DMS 273 (cell line): ENCODE measurements at regions not wholly inside any gene's neighbourhood (a gene's known extent, or its start where the extent isn't known, plus 50 kb on each side); places are given as distances from the start of the nearest gene placed in this dataset.

ENCODE experiments used
- DNase-seq: peaks from one replicate; lab custom pipeline; 2025; ENCODE audit not compliant: unreplicated experiment; lab: John Stamatoyannopoulos, UW

DNA sequence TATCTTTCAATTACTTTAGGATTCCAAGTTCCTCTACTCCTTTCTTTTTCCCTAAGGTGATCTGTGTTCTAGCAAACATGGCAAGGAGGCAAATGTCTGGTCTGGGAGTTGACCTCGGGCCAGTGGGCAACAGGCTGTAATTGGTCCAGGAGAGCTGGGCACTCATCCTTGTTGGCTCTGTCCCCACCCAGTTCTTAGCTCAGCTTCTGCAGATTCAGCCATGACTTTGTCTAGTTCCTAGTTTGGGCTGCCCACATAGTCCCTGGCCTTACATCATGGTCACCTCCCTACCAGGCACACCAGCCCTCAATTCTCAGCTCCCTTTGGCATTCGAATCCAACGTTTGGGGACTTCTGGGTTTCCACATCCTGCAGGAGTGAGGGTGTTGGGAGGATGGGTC, 92.1 kb upstream of the DAP start:
- no peak for DNase-seq

DNA sequence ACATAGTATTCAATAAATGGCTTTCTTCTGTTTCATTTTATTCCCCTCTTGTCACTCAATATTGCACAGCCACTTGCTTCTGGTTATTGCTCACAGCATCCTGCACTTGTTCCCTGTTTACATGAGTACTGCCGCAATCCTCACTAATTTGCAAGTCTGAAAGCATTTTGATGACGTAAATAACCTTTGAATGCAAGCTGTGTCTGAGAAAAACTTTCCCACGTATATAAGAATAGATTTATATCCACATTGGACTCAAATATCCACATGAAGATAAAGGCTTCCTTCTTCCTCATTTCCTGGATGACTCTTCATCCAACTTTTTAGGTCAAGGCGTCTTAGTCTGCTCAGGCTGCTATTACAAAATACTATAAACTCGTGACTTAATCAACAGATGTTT, 88.2 kb upstream of the DAP start:
- no peak for DNase-seq

DNA sequence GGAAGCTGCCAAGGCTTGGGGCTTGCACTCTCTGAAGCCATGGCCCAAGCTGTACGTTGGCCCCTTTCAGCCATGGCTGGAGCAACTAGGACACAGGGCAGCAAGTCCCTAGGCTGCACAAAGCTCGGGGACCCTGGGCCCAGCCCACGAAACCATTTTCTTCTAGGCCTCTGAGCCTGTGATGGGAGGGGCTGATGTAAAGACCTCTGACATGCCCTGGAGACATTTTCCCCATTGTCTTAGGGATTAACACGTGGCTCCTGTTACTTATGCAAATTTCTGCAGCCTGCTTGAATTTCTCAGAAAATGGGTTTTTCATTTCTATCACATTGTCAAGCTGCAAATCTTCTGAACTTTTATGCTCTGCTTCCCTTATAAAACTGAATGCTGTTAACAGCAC, 83.0 kb upstream of the DAP start:
- DNase-seq: no peak

DNA sequence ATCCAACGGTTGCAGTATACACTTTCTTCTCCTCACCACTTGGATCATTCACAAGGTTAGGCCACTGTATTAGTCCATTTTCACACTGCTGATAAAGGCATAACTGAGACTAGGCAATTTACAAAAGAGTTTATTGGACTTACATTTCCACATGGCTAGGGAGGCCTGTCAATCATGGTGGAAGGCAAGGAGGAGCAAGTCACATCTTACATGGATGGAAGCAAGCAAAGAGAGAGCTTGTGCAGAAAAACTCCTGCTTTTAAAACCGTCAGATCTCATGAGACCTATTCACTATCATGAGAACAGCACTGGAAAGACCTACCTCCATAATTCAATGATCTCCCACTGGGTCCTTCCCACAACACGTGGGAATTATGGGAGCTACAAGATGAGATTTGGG, 81.8 kb upstream of the DAP start:
- no peak for DNase-seq

DNA sequence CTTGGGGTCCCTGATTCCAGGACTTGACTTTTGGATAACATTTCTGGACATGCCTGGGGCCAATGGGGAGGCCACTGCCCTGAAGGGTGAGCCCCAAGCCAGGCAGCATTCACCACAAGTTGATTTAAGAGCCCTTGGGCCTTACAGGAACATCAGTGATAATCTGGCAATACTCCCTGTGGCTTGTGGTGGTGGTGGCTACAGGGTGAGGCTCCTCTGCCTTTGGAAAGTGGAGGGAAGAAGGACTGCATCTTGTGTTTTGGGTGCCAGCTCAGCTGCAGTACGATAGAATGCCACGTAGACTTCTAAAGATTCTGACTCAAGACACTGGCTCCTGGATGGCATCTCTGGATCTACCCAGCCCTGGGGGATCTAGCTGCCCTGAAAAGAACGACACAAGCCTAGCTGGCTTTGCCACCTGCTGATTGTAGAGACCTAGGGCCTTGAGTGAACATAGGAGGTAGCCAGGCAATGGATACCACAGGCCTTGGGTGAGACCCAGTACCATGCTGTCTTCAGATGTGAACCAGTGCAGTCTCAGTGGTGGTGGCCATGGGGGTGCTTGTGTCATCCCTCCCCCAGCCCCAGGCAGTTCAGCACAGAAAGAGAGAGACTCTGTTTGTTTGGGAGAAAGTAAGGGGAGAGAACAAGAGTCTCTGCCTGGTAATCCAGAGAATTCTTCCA, 79.0 kb upstream of the DAP start:
- DNase-seq: no peak

DNA sequence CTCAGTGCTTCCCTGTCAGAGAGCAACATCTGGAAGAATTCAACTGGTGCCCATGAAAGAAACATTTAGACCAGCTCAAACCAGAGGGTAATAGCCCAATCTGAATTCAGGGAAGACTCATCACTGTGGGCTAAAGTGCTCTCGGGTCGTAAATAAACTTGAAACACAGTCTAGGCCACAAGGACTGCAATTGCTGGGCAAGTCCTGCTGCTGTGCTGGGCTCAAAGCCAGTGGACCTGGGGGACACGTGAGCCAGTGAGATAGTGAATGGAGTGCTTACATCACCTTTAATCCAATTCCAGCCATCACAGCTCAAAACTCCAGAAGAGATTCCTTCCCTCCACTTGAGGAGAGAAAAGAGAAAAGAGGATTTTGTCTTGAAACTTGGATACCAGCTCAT, 78.1 kb upstream of the DAP start:
- no peak for DNase-seq

DNA sequence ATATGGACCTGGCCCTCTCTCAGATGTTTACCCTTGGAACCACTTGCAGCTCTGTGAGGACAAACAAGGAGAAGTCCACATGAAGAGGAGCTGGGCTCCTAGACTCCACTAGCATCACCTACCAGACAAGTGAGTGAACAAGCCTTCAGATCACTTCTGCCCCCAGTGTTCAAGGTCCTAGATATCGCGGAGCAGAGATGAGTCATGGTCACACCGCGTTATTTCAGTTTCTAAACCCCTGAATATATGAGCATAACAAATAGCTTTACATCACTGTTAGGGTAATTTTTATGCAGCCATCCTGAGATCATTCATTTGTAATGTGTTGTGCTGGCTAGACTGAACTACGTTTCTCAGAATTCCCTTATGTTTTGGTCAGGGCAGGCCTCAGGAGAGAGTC, 77.0 kb upstream of the DAP start:
- no peak for DNase-seq

DNA sequence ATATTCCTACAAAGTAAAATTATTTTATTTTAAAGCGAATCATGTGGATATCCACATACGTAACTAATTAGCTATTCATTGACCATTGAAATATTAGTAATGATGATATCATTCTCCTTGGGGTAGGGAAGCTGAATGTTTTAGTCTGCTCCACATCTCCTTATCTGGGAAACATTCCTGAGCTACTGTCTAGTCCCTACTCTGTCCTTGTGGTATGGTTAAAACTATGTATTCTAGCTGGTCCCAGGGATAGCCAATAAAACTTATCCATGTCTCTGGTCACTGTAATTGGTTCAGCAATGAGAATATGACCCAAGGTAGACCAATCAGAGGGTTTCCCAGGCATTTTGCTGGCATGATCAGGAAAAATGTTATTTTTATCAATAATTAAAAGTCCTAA, 76.0 kb upstream of the DAP start:
- DNase-seq: no peak

DNA sequence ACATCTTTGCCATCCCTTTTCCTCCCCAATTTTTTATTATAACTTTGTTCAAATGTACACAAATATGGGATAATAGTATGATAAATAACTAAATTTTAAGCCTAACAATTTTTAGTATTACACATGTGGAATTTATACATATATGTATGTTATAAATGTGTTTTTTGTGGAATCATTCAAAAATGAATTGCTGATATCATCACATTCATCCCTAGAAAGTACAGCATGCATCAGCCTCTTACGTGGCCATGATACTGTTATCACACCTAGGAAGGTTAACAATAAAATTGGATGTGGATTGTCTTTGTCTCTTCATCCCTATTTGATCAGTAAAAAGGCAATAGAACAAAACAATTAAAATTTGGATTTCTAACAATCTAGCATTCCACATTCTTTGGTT, 73.7 kb upstream of the DAP start:
- DNase-seq: no peak

DNA sequence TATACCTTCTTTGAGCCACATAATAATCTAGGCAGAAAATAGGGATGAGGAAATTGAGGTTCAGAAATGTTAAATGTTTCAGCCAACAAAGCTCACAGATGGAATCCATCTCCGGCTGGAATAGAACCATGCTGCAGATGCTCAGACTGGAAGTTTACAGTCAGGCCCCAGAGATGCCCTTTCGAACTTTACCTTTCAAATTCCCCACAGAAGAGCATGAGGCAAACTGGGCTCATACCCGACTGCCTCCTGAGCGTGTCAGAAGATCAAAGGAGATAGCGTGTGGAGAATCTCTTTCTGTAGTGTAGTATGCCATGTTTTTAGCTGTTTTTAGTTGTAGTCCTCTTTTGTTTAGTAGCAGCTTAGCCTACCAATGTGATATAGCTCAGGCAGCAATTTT, 72.0 kb upstream of the DAP start:
- DNase-seq: no peak

DNA sequence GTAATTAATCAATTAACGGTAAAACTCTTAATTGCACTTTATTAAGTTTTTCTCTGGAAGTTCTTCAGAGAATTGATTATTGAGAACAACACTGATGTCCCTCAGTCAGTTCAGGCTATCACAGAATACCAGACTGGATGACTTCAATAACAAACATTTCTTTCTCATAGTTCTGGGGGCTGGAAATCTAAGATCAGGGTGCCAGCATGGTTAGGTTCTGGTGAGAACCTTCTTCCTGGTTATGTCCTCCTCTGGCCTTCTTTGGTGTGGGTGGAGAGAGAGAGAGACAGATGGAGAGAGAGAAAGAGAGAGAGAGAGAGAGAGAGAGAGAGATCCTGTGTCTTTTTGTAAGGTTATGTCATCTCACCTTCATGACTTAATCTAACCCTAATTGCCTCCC, 71.4 kb upstream of the DAP start:
- no peak for DNase-seq

DNA sequence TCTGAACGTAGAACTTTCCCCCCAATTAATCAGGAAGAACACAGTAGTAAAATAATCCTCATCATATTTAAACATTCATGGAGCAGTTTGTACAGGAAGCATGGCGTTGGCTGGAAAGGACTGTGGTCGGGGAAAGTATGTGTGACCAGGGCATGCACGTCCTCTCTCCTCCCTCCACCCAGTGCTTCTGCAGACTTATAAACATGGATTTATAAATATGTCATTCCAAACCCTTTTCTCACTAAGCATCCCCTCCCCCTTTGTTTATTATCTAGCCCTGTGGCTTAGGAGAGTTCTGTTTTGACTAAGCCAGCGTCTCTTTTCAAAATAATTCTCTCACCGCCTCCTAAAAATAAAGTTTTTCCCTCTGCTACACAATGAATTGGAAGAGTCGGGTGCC, 70.4 kb upstream of the DAP start:
- no peak for DNase-seq

DNA sequence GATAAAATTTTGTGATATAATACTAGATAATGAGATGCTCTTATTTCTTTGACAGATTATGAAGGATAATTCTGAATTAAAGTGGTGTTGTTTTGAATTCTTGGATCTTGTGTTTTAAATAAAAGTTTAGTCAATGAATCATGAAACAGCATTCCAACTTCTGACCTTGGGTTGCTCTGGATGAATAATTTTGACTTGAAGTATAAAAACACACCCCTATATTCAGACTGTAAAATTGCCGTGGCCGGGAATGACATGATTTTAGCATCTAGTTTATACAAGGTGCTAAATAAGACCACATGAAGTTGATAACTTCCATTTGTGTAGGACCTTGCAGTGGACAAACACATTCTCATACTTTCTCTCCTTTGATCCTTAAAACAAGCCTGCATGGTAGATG, 67.2 kb upstream of the DAP start:
- DNase-seq: no peak

DNA sequence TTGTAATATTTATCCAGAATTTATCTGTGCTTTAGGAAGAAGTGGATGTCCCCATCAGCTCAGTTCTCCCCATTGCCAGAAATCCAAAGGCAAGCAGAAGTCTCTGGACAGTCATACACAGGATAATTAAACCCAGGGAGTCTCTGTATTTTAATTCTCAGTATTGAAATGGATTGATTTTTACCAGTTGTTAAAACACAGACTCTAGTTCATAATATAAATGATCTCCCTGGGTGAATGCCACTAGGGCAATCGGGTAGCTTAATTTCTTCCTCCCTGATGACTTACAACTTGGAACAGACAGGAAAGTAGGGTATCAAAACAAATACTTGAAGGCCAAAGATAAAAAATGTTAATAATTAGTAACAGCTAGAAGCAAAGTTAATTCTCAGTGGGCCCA, 66.5 kb upstream of the DAP start:
- no peak for DNase-seq

DNA sequence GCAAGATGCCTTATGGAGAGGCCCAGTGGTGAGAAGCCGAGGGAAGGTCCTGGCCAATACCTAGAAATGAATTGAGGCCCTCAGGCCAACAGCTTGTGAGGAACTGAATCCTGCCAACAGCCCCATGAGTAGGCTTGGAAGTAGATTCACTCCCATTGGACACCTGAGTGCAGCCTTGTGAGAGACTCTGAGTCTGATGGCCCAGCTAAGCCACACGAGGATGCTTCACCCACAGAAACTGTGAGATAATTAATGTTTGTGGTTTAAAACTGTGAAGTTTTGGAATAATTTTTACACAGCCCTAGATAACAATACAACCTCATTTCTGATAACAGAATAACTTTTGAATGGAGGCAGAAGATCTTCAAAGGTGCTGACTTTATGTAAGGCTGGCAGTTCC, 65.9 kb upstream of the DAP start:
- no peak for DNase-seq

DNA sequence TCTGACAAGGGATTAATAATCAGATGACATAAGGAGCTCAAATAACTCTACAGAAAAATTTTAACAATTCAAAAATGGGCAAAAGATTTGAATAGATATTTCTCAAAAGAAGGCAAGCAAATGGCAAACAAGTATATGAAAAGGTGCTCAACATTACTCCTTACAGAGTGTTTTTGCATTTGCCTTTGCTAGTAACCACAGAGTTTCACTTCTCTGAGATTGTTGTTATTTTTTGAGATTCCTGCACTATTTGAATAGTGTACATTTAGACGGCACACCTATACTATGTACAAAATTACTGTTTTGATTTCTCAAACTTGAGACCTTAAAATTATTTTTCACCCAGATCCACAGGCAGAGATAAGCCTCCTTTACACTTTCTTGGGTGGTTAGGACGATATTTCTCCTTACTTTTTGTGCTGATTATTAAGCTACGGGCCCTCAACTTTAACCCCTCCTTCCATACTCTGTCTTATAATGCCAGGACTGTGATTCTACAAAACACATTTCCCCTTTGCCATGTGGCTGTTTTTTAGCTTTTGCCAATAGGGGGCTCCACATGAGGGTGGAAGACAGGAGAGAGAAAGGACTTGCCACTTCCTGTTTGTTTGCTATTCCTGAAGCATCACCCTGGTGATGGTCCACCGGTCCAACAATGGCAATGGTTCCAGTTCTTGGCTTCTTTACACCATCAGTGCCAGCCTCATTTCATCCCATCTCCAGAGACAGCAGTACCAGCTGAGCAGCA, 65.0 kb upstream of the DAP start:
- peak; percentile 10 for DNase-seq

DNA sequence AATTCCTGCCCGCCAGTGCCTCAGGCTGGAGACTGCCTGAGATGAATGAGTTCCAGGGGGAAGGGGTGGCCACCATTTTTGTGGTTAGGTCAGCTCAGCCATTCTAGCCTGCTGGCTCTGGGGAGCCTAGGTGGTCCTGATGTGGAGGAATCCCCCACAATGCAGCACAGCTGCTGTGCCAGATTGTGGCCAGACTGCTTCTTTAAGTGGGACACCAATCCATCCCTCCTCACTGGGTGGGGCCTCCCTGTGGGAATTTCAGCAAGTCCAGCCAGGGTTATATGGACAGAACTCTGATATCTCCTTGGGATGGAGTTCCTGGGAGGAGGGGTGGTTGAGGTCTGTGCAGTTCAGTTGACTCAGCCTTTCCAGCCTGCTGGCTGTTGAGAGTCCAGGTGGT, 51.2 kb upstream of the DAP start:
- DNase-seq: no peak
